ENCODE measurements at regions not wholly inside any gene's neighbourhood (a gene's known extent, or its start where the extent isn't known, plus 50 kb on each side); places are given as distances from the start of the nearest gene placed in this dataset.
A peak's percentile ranks its signal among the peaks of the same experiment; 100 is the strongest.

DNA sequence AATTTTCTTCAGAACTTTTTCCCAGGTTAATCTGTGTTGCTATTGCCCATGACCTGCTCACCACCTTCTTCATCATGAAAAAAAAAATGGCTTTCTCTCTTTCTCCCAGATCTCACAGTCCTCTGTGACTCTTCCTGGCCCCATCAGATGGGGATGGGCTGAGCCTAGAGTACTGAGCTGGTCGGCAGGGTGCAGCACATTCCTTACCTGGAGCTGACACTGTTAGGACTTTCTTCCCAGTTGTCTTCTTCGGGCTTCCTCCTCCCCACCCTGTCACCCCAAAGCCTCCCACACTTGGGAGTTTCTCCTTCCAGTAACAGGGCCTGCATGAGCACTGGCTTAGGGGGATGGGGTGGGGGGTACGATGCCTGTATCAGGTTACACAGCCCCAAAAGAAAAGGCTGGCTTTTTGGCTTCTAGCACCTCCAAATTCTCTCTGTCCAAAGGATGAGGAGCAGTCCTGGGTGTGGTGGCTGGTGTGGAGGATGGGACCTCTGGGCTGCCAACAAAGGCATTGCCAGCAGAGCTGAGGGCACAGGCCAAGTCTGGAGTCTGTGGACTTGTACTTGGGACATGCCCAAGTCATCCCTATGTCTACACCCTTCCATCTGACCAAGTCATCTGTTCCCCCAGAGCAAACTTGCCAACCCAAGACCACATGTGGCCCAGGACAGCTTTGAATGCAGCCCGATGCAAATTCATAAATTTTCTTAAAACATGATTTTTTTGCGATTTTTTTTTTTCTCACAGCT is 68.0 kb upstream of the HSPA9 start:
- TF ChIP-seq CTCF (IDR thresholded peaks at IDR 0.05; ENCODE audit: control extremely low read depth, extremely low read depth), result no peak
- Histone ChIP-seq H3K27ac (ENCODE audit: low read depth in 1 of 2, low read length in 1 of 2) (no peak overlapping the region), H3K9me3 (ENCODE audit: control insufficient read depth in 4 of 4, insufficient read depth in 3 of 4, low read length in 3 of 4) (no peaks in the 10 kb centered on the region), H3K9ac (ENCODE audit: insufficient read depth in 1 of 2, low read length in 2 of 2) (no peak overlapping the region), H3K4me3 (no peak overlapping the region), H3K4me1 (ENCODE audit: control insufficient read depth in 5 of 5, insufficient read depth in 5 of 5, low read length in 5 of 5) (peaks cover 0 to 30% (median 10%) of the 10 kb centered on the region in 5 donors), H3K36me3 (ENCODE audit: control insufficient read depth in 4 of 4, insufficient read depth in 4 of 4, low read length in 4 of 4) (no peaks in the 10 kb centered on the region), H3K27me3 (ENCODE audit: control insufficient read depth in 3 of 3, insufficient read depth in 3 of 3, low read length in 2 of 3) (no peaks in the 10 kb centered on the region)
- WGBS, 2 donors, result 87 to 90% methylated on average over 5 of the region's 5 CpGs
- DNase-seq, result no peak
- ATAC-seq (ENCODE audit: insufficient read depth, low FRiP score), result no peak

DNA sequence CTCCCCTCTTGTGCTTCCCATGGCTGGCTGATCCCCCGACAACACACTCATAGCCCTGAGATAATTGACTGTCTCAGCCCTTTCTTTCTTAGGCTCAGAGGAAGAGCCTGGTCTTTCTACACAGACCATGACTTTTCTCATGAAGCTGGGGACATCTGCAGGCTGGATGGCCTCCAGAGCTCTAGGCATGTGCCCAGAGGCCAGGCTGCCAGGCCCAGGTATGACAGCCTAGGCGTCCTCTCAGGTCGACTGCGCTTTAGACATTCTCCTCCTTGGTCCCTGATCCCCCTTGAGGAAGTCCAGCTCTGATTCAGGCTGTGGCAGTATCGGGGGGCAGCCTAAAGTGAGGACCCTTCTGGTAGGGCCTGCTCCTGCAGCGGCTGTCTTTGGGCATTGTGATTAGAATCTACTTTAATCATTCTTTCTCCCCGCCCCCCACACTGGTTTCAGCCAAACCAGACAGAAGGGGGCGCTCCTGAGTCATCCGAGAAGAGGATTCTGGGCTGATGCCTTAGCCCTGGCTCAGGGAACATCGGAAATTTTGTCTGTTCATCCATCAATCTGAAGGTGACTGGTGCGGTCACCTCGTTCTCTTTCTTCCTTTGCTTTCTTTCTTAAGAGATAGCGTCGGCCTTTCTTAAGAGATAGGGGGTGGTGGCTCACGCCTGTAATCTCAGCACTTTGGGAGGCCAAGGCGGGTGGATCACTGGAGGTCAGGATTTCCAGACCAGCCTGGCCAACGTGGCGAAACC is 66.5 kb upstream of the HSPA9 start:
- DNase-seq (peak; percentile 46 to 58 (median 47)), ATAC-seq (ENCODE audit: insufficient read depth, low FRiP score) (no peak)
- Histone ChIP-seq H3K9me3 (ENCODE audit: control insufficient read depth in 4 of 4, insufficient read depth in 3 of 4, low read length in 3 of 4) (no peaks in the 10 kb centered on the region), H3K27me3 (ENCODE audit: control insufficient read depth in 3 of 3, insufficient read depth in 3 of 3, low read length in 2 of 3) (no peaks in the 10 kb centered on the region), H3K36me3 (ENCODE audit: control insufficient read depth in 4 of 4, insufficient read depth in 4 of 4, low read length in 4 of 4) (no peaks in the 10 kb centered on the region), H3K4me1 (ENCODE audit: control insufficient read depth in 5 of 5, insufficient read depth in 5 of 5, low read length in 5 of 5) (peaks cover 0 to 20% (median 6%) of the 10 kb centered on the region in 5 donors), H3K9ac (ENCODE audit: insufficient read depth in 1 of 2, low read length in 2 of 2) (no peak overlapping the region), H3K4me3 (no peak overlapping the region), H3K27ac (ENCODE audit: low read depth in 1 of 2, low read length in 1 of 2) (no peak overlapping the region)
- TF ChIP-seq CTCF (IDR thresholded peaks at IDR 0.05; ENCODE audit: control extremely low read depth, extremely low read depth), result peak; percentile 71
- WGBS, 2 donors, result 46 to 51% methylated on average over 18 of the region's 18 CpGs

DNA sequence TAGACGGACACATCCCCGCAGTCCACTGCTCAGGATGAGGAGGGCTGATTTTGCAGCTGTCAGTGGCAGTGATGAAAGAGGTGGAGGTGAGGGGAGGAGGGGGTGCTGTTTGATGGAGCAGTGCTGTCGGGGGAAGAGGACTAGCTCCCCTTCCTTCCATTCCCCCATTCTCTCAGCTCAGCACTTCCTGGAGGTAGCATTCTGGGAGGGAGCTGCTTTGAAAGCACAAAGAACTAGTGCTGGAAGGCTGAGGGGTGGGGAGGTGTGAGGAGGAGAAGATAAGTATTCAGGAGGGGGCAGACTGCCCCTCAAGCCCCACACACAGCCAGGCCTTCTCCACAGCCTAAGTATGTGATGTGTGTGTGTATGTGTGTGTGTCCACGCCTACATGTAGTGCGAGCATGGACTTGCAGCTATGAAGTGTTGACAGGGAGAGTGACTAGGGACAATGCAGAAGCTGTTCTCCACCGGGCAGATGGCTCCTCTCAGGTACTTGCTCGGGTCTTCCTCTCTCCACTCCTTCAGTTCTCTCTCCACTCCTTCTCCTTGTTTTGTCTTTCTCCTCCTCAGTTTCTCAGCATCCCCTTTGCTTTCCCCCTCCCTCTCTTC is 65.5 kb upstream of the HSPA9 start:
- Histone ChIP-seq H3K27me3 (ENCODE audit: control insufficient read depth in 3 of 3, insufficient read depth in 3 of 3, low read length in 2 of 3) (no peaks in the 10 kb centered on the region), H3K36me3 (ENCODE audit: control insufficient read depth in 4 of 4, insufficient read depth in 4 of 4, low read length in 4 of 4) (no peaks in the 10 kb centered on the region), H3K4me1 (ENCODE audit: control insufficient read depth in 5 of 5, insufficient read depth in 5 of 5, low read length in 5 of 5) (peaks cover 0 to 21% (median 6%) of the 10 kb centered on the region in 5 donors), H3K9me3 (ENCODE audit: control insufficient read depth in 4 of 4, insufficient read depth in 3 of 4, low read length in 3 of 4) (no peaks in the 10 kb centered on the region), H3K9ac (ENCODE audit: insufficient read depth in 1 of 2, low read length in 2 of 2) (peak overlapping the region in 1 of 2 donors; percentile 17), H3K27ac (ENCODE audit: low read depth in 1 of 2, low read length in 1 of 2) (no peak overlapping the region), H3K4me3 (no peak overlapping the region)
- WGBS, 2 donors, result 76 to 81% methylated on average over 7 of the region's 7 CpGs
- no peak for TF ChIP-seq CTCF (IDR thresholded peaks at IDR 0.05; ENCODE audit: control extremely low read depth, extremely low read depth)
- ATAC-seq (ENCODE audit: insufficient read depth, low FRiP score), result no peak
- DNase-seq, result peak; percentile 58 to 68 (median 58)

All from lung (tissue), 11 donors.